Nephron progenitor cell (in vitro differentiated cells): ENCODE measurements at regions not wholly inside any gene's neighbourhood (a gene's known extent, or its start where the extent isn't known, plus 50 kb on each side); places are given as distances from the start of the nearest gene placed in this dataset.

Experiments used
- DNase-seq: peaks from one replicate; pipeline ENCODE4 v3.0.0; 2021
- H3K27ac Mint-ChIP-seq: 2 replicates; pipeline ENCODE4 v1.8.0; 2021; ENCODE audit warnings: mild to moderate bottlenecking, moderate library complexity, mixed read lengths
- H3K27me3 Mint-ChIP-seq: 2 replicates; pipeline ENCODE4 v1.8.0; 2021; ENCODE audit warnings: mild to moderate bottlenecking, low read depth, mixed read lengths; ENCODE audit not compliant: poor library complexity
- H3K36me3 Mint-ChIP-seq: 2 replicates; pipeline ENCODE4 v1.8.0; 2021; ENCODE audit warnings: low read depth, mixed read lengths
- H3K4me1 Mint-ChIP-seq: 2 replicates; pipeline ENCODE4 v1.8.0; 2021; ENCODE audit warnings: mixed read lengths
- H3K4me3 Mint-ChIP-seq: 2 replicates; pipeline ENCODE4 v1.8.0; 2021; ENCODE audit warnings: mild to moderate bottlenecking, moderate library complexity, mixed read lengths
- H3K9me3 Mint-ChIP-seq: 2 replicates; pipeline ENCODE4 v1.8.0; 2021; ENCODE audit warnings: mild to moderate bottlenecking, moderate library complexity, mixed read lengths
- CTCF ChIP-seq: fragments of 200-600 bp; sonication (generic); IDR thresholded peaks from 2 replicates; pipeline ENCODE4 v1.5.0; 2021; ENCODE audit warnings: antibody characterized with exemption

GRCh38 chr3:25053360-25053759, 374.7 kb upstream of the RARB start:
- Mint-ChIP-seq H3K9me3 (peaks cover 3% of the 10 kb centered on the region), H3K4me1 (peaks cover 35% of the 10 kb centered on the region), H3K27me3 (no peaks in the 10 kb centered on the region), H3K27ac (no peak overlapping the region), H3K36me3 (no peaks in the 10 kb centered on the region), H3K4me3 (no peak overlapping the region)
- no peak for DNase-seq
- no peak for TF ChIP-seq CTCF

GRCh38 chr3:25056036-25056755, 371.9 kb upstream of the RARB start:
- DNase-seq, result no peak
- no peak for TF ChIP-seq CTCF
- Mint-ChIP-seq H3K4me1 (peaks cover 31% of the 10 kb centered on the region), H3K9me3 (no peaks in the 10 kb centered on the region), H3K27ac (peak overlapping the region; percentile 97), H3K36me3 (no peaks in the 10 kb centered on the region), H3K4me3 (no peak overlapping the region), H3K27me3 (no peaks in the 10 kb centered on the region)

GRCh38 chr3:25056803-25057351, 371.2 kb upstream of the RARB start:
- Mint-ChIP-seq H3K27me3 (no peaks in the 10 kb centered on the region), H3K9me3 (no peaks in the 10 kb centered on the region), H3K4me3 (no peak overlapping the region), H3K36me3 (no peaks in the 10 kb centered on the region), H3K4me1 (peaks cover 31% of the 10 kb centered on the region), H3K27ac (no peak overlapping the region)
- TF ChIP-seq CTCF, result no peak
- no peak for DNase-seq

- Mint-ChIP-seq H3K36me3 (no peaks in the 10 kb centered on the region), H3K4me1 (peaks cover 31% of the 10 kb centered on the region), H3K27ac (no peak overlapping the region), H3K4me3 (no peak overlapping the region), H3K9me3 (peaks cover under 1% of the 10 kb centered on the region), H3K27me3 (no peaks in the 10 kb centered on the region)
- TF ChIP-seq CTCF, result no peak
- no peak for DNase-seq
Observed at GRCh38 chr3:25057379-25057778, 370.7 kb upstream of the RARB start.

- DNase-seq, result no peak
- Mint-ChIP-seq H3K36me3 (no peaks in the 10 kb centered on the region), H3K9me3 (peaks cover 9% of the 10 kb centered on the region), H3K4me3 (no peak overlapping the region), H3K4me1 (peaks cover 17% of the 10 kb centered on the region), H3K27ac (no peak overlapping the region), H3K27me3 (no peaks in the 10 kb centered on the region)
- TF ChIP-seq CTCF, result no peak
Observed at GRCh38 chr3:25064681-25065080, 363.4 kb upstream of the RARB start.

GRCh38 chr3:25069970-25070369, 358.1 kb upstream of the RARB start:
- Mint-ChIP-seq H3K4me1 (peaks cover 34% of the 10 kb centered on the region), H3K9me3 (peaks cover 14% of the 10 kb centered on the region), H3K27me3 (no peaks in the 10 kb centered on the region), H3K27ac (no peak overlapping the region), H3K4me3 (no peak overlapping the region), H3K36me3 (no peaks in the 10 kb centered on the region)
- DNase-seq, result no peak
- no peak for TF ChIP-seq CTCF
